GM19455 (cell line): ENCODE measurements at regions not wholly inside any gene's neighbourhood (a gene's known extent, or its start where the extent isn't known, plus 50 kb on each side); places are given as distances from the start of the nearest gene placed in this dataset.

Source experiments
- ATAC-seq: cut with Tn5 transposase; IDR thresholded peaks from one replicate; pipeline ENCODE4 v1.9.1; 2021; ENCODE audit not compliant: unreplicated experiment

- no peak for ATAC-seq
These were observed 50.2 kb upstream of the CCND2 start for GRCh38 chr12:4223273-4223845.

GRCh38 chr12:4221258-4221620 lies 52.3 kb upstream of the CCND2 start:
- no peak for ATAC-seq

- ATAC-seq = no peak
These were observed 52.9 kb upstream of the CCND2 start for GRCh38 chr12:4220536-4221257.

GRCh38 chr12:4217091-4217490 lies 56.5 kb upstream of the CCND2 start:
- ATAC-seq = no peak

GRCh38 chr12:4216187-4216927 lies 57.2 kb upstream of the CCND2 start:
- ATAC-seq = no peak

GRCh38 chr12:4215229-4216186 lies 58.1 kb upstream of the CCND2 start:
- ATAC-seq = peak; percentile 66

GRCh38 chr12:4214877-4215228 lies 58.7 kb upstream of the CCND2 start:
- ATAC-seq = no peak

GRCh38 chr12:4213471-4213870 lies 60.1 kb upstream of the CCND2 start:
- ATAC-seq = no peak

- no peak for ATAC-seq
These were observed 60.7 kb upstream of the CCND2 start for GRCh38 chr12:4212845-4213244.

GRCh38 chr12:4211372-4211771 lies 62.2 kb upstream of the CCND2 start:
- no peak for ATAC-seq

- ATAC-seq = no peak
These were observed 63.4 kb upstream of the CCND2 start for GRCh38 chr12:4210183-4210582.

- no peak for ATAC-seq
These were observed 67.1 kb upstream of the CCND2 start for GRCh38 chr12:4206470-4206869.

- no peak for ATAC-seq
These were observed 69.7 kb upstream of the CCND2 start for GRCh38 chr12:4203772-4204376.

GRCh38 chr12:4202918-4203317 lies 70.6 kb upstream of the CCND2 start:
- no peak for ATAC-seq

GRCh38 chr12:4202487-4202886 lies 71.1 kb upstream of the CCND2 start:
- no peak for ATAC-seq

GRCh38 chr12:4201333-4202100 lies 72.0 kb upstream of the CCND2 start:
- ATAC-seq = no peak

- ATAC-seq = no peak
These were observed 75.4 kb upstream of the CCND2 start for GRCh38 chr12:4197922-4198763.

GRCh38 chr12:4196805-4197420 lies 76.6 kb upstream of the CCND2 start:
- no peak for ATAC-seq

- ATAC-seq = no peak
These were observed 78.9 kb upstream of the CCND2 start for GRCh38 chr12:4194668-4195067.
